ENCODE measurements at regions not wholly inside any gene's neighbourhood (a gene's known extent, or its start where the extent isn't known, plus 50 kb on each side); places are given as distances from the start of the nearest gene placed in this dataset.
"Not testable (repeated sequence)": the region's sequence is repeated elsewhere in the genome, so short reads cannot be mapped to it uniquely, and the experiment has no call there.

- no peak overlapping the region for H3K4me3 ChIP-seq
- no peaks in the 10 kb centered on the region for H3K9me3 ChIP-seq
- DNase-seq: no peak
- H3K27me3 ChIP-seq: no peaks in the 10 kb centered on the region
- no peaks in the 10 kb centered on the region for H3K36me3 ChIP-seq
Observed at GRCh38 chr2:66270247-66270646, 164.7 kb upstream of the MEIS1 start.

DNA sequence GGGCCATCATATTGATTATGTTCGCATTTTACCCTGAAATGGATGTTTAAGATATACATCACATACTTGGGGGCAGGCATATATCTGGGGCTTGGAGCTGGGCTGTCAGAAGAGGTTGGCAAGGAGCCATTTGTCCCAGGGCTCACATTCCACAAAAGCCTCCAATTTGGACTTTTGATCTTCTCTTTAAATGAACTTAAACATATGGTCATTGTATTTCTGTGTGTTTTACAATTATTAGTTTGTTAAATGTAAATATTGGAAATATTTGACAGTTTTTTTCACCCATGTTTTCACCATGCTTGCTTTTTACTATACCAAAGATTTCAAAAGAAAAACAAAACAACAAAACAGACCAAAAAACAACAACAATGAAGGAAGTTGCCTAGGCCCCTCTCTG lies 165.8 kb upstream of the MEIS1 start:
- H3K9me3 ChIP-seq: no peaks in the 10 kb centered on the region
- no peaks in the 10 kb centered on the region for H3K36me3 ChIP-seq
- no peak for DNase-seq
- no peaks in the 10 kb centered on the region for H3K27me3 ChIP-seq
- no peak overlapping the region for H3K4me3 ChIP-seq

- H3K9me3 ChIP-seq: no peaks in the 10 kb centered on the region
- no peaks in the 10 kb centered on the region for H3K36me3 ChIP-seq
- H3K27me3 ChIP-seq: no peaks in the 10 kb centered on the region
- H3K4me3 ChIP-seq: no peak overlapping the region
- DNase-seq: no peak
Observed at GRCh38 chr2:66268756-66269155, 166.2 kb upstream of the MEIS1 start.

DNA sequence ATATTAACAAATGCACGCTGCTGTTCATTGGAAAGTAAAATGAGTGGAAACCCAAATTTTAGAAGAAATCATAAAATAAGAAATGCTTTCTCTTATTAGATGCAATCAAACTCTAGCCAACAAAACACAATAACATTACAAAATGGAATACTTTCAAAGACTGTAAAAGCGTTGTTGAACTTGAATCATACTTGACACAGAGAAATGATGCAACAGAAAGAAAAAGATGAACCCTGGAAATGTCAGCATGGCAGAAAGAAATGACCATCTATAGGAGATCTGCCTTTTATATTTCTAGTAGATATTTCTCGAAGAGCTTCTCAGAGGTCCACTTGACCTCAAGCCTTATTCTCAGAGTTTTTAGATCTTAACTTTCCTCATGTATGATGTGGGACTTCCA lies 170.6 kb upstream of the MEIS1 start:
- Histone ChIP-seq H3K4me3 (no peak overlapping the region), H3K9me3 (no peaks in the 10 kb centered on the region; the same call in 1 of the 2 replicates), H3K36me3 (no peaks in the 10 kb centered on the region), H3K27me3 (no peaks in the 10 kb centered on the region)
- no peak for DNase-seq

GRCh38 chr2:66255867-66256266 lies 179.1 kb upstream of the MEIS1 start:
- Histone ChIP-seq H3K27me3 (peaks cover 16% of the 10 kb centered on the region), H3K36me3 (no peaks in the 10 kb centered on the region), H3K4me3 (no peak overlapping the region), H3K9me3 (no peaks in the 10 kb centered on the region; the same call in 1 of the 2 replicates)
- no peak for DNase-seq

GRCh38 chr2:66255136-66255535 lies 179.8 kb upstream of the MEIS1 start:
- DNase-seq: no peak
- H3K27me3 ChIP-seq: peaks cover 16% of the 10 kb centered on the region
- no peaks in the 10 kb centered on the region; the same call in 1 of the 2 replicates for H3K9me3 ChIP-seq
- no peaks in the 10 kb centered on the region for H3K36me3 ChIP-seq
- no peak overlapping the region for H3K4me3 ChIP-seq

DNA sequence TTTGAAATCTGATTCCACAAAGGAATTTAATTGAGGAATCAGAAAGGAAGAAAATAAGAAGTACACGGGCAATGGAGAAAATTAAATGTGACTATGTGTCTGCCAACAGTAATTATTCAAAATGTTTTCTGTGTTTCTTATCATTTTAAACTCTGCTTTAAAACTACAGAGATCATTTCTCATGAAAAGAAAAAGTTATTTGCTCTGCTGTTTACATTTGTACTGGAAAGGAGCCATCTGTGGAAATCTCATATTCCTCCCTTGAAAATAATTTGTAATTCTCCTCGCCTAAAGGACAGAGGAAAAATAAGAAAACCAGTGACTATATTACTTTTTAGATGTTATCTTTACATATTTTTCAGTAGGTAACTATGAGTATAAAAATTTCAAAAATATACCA lies 181.9 kb upstream of the MEIS1 start:
- DNase-seq: no peak
- peaks cover 16% of the 10 kb centered on the region for H3K27me3 ChIP-seq
- no peak overlapping the region for H3K4me3 ChIP-seq
- no peaks in the 10 kb centered on the region for H3K9me3 ChIP-seq
- H3K36me3 ChIP-seq: no peaks in the 10 kb centered on the region

DNA sequence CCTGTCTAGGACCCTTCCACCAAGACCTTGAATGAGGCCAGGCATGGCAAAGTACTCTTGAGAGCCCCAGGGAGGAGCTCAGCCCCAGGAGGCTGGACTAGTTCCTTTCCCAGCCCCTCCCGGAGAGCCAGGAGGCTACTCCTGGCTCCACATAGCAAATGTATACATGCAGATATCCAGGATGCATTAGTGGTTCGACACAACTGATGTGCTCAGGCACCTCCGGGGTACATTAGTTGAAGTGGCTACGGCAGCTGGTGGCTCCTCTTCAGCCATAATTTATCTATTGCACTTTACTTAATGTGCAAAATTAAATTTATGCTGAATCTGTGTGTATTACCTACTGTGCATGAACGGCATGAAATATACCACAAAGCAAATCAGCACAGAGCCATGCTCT lies 182.8 kb upstream of the MEIS1 start:
- no peak overlapping the region for H3K4me3 ChIP-seq
- no peaks in the 10 kb centered on the region for H3K9me3 ChIP-seq
- no peak for DNase-seq
- no peaks in the 10 kb centered on the region for H3K36me3 ChIP-seq
- peaks cover 16% of the 10 kb centered on the region for H3K27me3 ChIP-seq

DNA sequence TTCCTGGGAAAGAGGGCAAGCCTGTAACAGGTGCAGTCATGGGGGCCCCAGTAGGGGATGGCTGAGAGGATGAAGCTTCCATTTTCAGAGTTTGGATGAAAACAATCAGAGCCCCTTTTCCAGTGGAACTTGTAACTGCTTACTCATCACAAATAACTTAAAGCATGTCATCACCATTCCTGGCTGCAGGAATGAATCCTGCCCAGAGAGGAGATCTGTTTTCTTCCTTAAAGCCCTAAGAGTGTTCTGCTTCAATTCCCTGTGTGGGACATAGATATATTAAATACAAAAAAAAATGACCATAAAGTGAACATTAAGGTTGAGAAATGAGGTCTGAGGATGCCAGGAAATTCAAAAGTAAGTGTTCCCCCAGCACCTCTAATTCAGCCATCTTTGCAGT lies 183.4 kb upstream of the MEIS1 start:
- Histone ChIP-seq H3K9me3 (no peaks in the 10 kb centered on the region), H3K4me3 (no peak overlapping the region), H3K27me3 (peaks cover 16% of the 10 kb centered on the region), H3K36me3 (no peaks in the 10 kb centered on the region)
- no peak for DNase-seq

DNA sequence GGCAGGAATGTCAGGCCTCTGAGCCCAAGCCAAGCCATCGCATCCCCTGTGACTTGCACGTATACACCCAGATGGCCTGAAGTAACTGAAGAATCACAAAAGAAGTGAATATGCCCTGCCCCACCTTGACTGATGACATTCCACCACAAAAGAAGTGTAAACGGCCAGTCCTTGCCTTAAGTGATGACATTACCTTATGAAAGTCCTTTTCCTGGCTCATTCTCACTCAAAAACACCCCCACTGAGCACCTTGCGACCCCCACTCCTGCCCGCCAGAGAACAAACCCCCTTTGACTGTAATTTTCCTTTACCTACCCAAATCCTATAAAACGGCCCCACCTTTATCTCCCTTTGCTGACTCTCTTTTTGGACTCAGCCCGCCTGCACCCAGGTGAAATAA lies 185.8 kb upstream of the MEIS1 start:
- not testable (repeated sequence) for H3K9me3 ChIP-seq, H3K36me3 ChIP-seq, DNase-seq, H3K27me3 ChIP-seq, H3K4me3 ChIP-seq

DNA sequence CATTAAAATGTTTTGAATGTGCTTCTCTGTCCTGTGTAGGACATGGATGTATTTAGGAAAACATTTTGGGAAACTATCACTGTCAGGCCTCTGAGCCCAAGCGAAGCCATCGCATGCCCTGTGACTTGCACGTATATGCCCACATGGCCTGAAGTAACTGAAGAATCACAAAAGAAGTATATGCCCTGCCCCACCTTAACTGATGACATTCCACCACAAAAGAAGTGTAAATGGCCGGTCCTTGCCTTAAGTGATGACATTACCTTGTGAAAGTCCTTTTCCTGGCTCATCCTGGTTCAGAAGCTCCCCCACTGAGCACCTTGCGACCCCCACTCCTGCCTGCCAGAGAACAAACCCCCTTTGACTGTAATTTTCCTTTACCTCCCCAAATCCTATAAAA lies 191.1 kb upstream of the MEIS1 start:
- H3K27me3 ChIP-seq, H3K36me3 ChIP-seq, H3K4me3 ChIP-seq, H3K9me3 ChIP-seq, DNase-seq: not testable (repeated sequence)

- H3K4me3 ChIP-seq, DNase-seq, H3K9me3 ChIP-seq, H3K36me3 ChIP-seq, H3K27me3 ChIP-seq: not testable (repeated sequence)
Observed at GRCh38 chr2:66242888-66243287, 192.0 kb upstream of the MEIS1 start.

- no peak for DNase-seq
Observed at GRCh38 chr2:66242099-66242789, 192.7 kb upstream of the MEIS1 start.

GRCh38 chr2:66240286-66240685 lies 194.6 kb upstream of the MEIS1 start:
- H3K27me3 ChIP-seq: no peaks in the 10 kb centered on the region
- DNase-seq: no peak
- no peak overlapping the region for H3K4me3 ChIP-seq
- H3K36me3 ChIP-seq: no peaks in the 10 kb centered on the region
- no peaks in the 10 kb centered on the region for H3K9me3 ChIP-seq

More at GRCh38 chr2:66242099-66242789, 192.7 kb upstream of the MEIS1 start:
- Histone ChIP-seq H3K36me3 (no peaks in the 10 kb centered on the region), H3K9me3 (no peaks in the 10 kb centered on the region), H3K4me3 (no peak overlapping the region), H3K27me3 (no peaks in the 10 kb centered on the region)

GRCh38 chr2:66239655-66240054 lies 195.3 kb upstream of the MEIS1 start:
- H3K36me3 ChIP-seq: no peaks in the 10 kb centered on the region
- no peaks in the 10 kb centered on the region for H3K27me3 ChIP-seq
- no peak for DNase-seq
- H3K9me3 ChIP-seq: no peaks in the 10 kb centered on the region
- no peak overlapping the region for H3K4me3 ChIP-seq

GRCh38 chr2:66237803-66238379 lies 197.0 kb upstream of the MEIS1 start:
- Histone ChIP-seq H3K4me3 (no peak overlapping the region), H3K36me3 (no peaks in the 10 kb centered on the region), H3K27me3 (no peaks in the 10 kb centered on the region), H3K9me3 (no peaks in the 10 kb centered on the region)
- DNase-seq: no peak

DNA sequence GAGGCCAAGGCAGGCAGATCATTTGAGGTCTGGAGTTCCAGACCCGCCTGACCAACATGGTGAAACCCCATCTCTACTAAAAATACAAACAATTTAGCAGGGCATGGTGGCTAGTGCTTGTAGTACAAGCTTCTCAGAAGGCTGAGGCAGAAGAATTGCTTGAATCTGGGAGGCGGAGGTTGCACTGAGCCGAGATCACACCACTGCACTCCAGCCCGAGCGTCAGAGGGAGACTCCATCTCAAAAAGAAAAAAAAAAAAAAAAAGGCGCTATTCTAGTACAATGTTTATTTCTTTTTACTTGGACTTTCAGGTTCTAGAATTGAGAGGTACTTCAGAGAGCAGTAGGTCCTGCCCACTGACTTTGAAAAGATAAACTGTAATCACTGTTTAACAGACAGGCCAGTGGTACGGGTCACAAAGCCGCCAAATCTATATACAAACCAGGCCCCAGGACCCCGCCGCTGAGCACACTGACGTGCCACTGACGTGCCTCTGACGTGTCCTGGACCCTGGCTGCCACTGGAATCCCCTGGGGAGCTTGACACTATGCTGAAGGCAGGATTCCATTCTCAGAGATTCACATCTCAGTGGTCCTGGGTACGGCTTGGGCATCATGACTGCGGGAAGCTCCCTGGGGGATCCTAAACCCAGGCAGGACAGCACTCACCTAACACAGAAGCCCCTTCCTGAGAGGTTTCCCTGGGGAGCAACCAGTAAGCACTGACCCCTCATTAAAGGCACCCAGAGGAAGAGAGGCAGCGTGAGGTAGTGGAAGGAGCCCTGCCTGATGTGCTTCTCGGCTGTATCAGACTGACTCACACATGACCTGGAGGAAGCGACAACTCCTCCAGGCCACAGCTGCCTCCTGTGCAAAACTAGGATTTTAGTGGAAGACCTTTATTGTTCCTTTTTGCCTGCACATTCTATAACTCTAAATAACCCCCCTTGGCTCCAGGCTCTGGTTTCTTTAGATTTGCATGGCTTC lies 197.8 kb upstream of the MEIS1 start:
- Histone ChIP-seq H3K9me3 (no peaks in the 10 kb centered on the region), H3K36me3 (no peaks in the 10 kb centered on the region), H3K27me3 (peaks cover 3% of the 10 kb centered on the region; the same call in 1 of the 2 replicates), H3K4me3 (no peak overlapping the region)
- DNase-seq: no peak
